ENCODE measurements at regions not wholly inside any gene's neighbourhood (a gene's known extent, or its start where the extent isn't known, plus 50 kb on each side); places are given as distances from the start of the nearest gene placed in this dataset.

GRCh38 chr5:56335212-56335611 is 102.1 kb upstream of the ANKRD55 start:
- no peaks in the 10 kb centered on the region for H3K4me1 ChIP-seq (ENCODE audit: insufficient read depth, insufficient read length)
- DNase-seq (ENCODE audit: low read depth, low spot score), result no peak
- H3K4me3 ChIP-seq (ENCODE audit: insufficient read length, low read depth), result no peak overlapping the region
- H3K9ac ChIP-seq (ENCODE audit: insufficient read length, low read depth), result no peak overlapping the region
- no peaks in the 10 kb centered on the region for H3K27me3 ChIP-seq (ENCODE audit: insufficient read depth, insufficient read length)
- TF ChIP-seq YY1 (IDR thresholded peaks at IDR 0.05; ENCODE audit: insufficient read depth, insufficient read length) (no peak), ZNF274 (IDR thresholded peaks at IDR 0.05; ENCODE audit: low read depth, low read length) (no peak), SUZ12 (IDR thresholded peaks at IDR 0.05; ENCODE audit: extremely low read depth, insufficient read depth, insufficient read length) (no peak)
- no peaks in the 10 kb centered on the region for H3K36me3 ChIP-seq (ENCODE audit: insufficient read depth, insufficient read length, low read length)
- peaks cover 29% of the 10 kb centered on the region for H3K9me3 ChIP-seq (ENCODE audit: insufficient read depth, low read length)

- H3K4me1 ChIP-seq (ENCODE audit: insufficient read depth, insufficient read length), result no peaks in the 10 kb centered on the region
- H3K27me3 ChIP-seq (ENCODE audit: insufficient read depth, insufficient read length), result no peaks in the 10 kb centered on the region
- H3K9ac ChIP-seq (ENCODE audit: insufficient read length, low read depth), result no peak overlapping the region
- no peak for TF ChIP-seq YY1 (IDR thresholded peaks at IDR 0.05; ENCODE audit: insufficient read depth, insufficient read length)
- no peaks in the 10 kb centered on the region for H3K36me3 ChIP-seq (ENCODE audit: insufficient read depth, insufficient read length, low read length)
- H3K9me3 ChIP-seq (ENCODE audit: insufficient read depth, low read length), result peaks cover 28% of the 10 kb centered on the region
- no peak for DNase-seq (ENCODE audit: low read depth, low spot score)
- H3K4me3 ChIP-seq (ENCODE audit: insufficient read length, low read depth), result no peak overlapping the region
Observed at GRCh38 chr5:56330806-56331205, 97.7 kb upstream of the ANKRD55 start.

- Histone ChIP-seq H3K9me3 (ENCODE audit: insufficient read depth, low read length) (peaks cover 22% of the 10 kb centered on the region), H3K27me3 (ENCODE audit: insufficient read depth, insufficient read length) (no peaks in the 10 kb centered on the region), H3K36me3 (ENCODE audit: insufficient read depth, insufficient read length, low read length) (no peaks in the 10 kb centered on the region), H3K4me3 (ENCODE audit: insufficient read length, low read depth) (no peak overlapping the region), H3K9ac (ENCODE audit: insufficient read length, low read depth) (no peak overlapping the region), H3K4me1 (ENCODE audit: insufficient read depth, insufficient read length) (no peaks in the 10 kb centered on the region)
- TF ChIP-seq ZNF274 (IDR thresholded peaks at IDR 0.05; ENCODE audit: low read depth, low read length), result no peak
- no peak for TF ChIP-seq YY1 (IDR thresholded peaks at IDR 0.05; ENCODE audit: insufficient read depth, insufficient read length)
- TF ChIP-seq SUZ12 (IDR thresholded peaks at IDR 0.05; ENCODE audit: extremely low read depth, insufficient read depth, insufficient read length), result no peak
- DNase-seq (ENCODE audit: low read depth, low spot score), result no peak
Observed at GRCh38 chr5:56330167-56330566, 97.0 kb upstream of the ANKRD55 start.

- Histone ChIP-seq H3K4me3 (ENCODE audit: insufficient read length, low read depth) (no peak overlapping the region), H3K9ac (ENCODE audit: insufficient read length, low read depth) (no peak overlapping the region), H3K9me3 (ENCODE audit: insufficient read depth, low read length) (peaks cover 17% of the 10 kb centered on the region), H3K36me3 (ENCODE audit: insufficient read depth, insufficient read length, low read length) (no peaks in the 10 kb centered on the region), H3K4me1 (ENCODE audit: insufficient read depth, insufficient read length) (no peaks in the 10 kb centered on the region), H3K27me3 (ENCODE audit: insufficient read depth, insufficient read length) (no peaks in the 10 kb centered on the region)
- TF ChIP-seq ZNF274 (IDR thresholded peaks at IDR 0.05; ENCODE audit: low read depth, low read length), result no peak
- no peak for TF ChIP-seq SUZ12 (IDR thresholded peaks at IDR 0.05; ENCODE audit: extremely low read depth, insufficient read depth, insufficient read length)
- TF ChIP-seq YY1 (IDR thresholded peaks at IDR 0.05; ENCODE audit: insufficient read depth, insufficient read length), result no peak
- no peak for DNase-seq (ENCODE audit: low read depth, low spot score)
Observed at GRCh38 chr5:56329652-56330051, 96.5 kb upstream of the ANKRD55 start.

GRCh38 chr5:56328753-56329560 is 95.8 kb upstream of the ANKRD55 start:
- peak; percentile 2 for DNase-seq (ENCODE audit: low read depth, low spot score)
- Histone ChIP-seq H3K9ac (ENCODE audit: insufficient read length, low read depth) (no peak overlapping the region), H3K27me3 (ENCODE audit: insufficient read depth, insufficient read length) (no peaks in the 10 kb centered on the region), H3K36me3 (ENCODE audit: insufficient read depth, insufficient read length, low read length) (no peaks in the 10 kb centered on the region), H3K4me3 (ENCODE audit: insufficient read length, low read depth) (no peak overlapping the region), H3K4me1 (ENCODE audit: insufficient read depth, insufficient read length) (no peaks in the 10 kb centered on the region), H3K9me3 (ENCODE audit: insufficient read depth, low read length) (peaks cover 10% of the 10 kb centered on the region)
- TF ChIP-seq YY1 (IDR thresholded peaks at IDR 0.05; ENCODE audit: insufficient read depth, insufficient read length) (no peak), SUZ12 (IDR thresholded peaks at IDR 0.05; ENCODE audit: extremely low read depth, insufficient read depth, insufficient read length) (no peak), ZNF274 (IDR thresholded peaks at IDR 0.05; ENCODE audit: low read depth, low read length) (no peak)

GRCh38 chr5:56327809-56328208 is 94.7 kb upstream of the ANKRD55 start:
- Histone ChIP-seq H3K9ac (ENCODE audit: insufficient read length, low read depth) (no peak overlapping the region), H3K4me1 (ENCODE audit: insufficient read depth, insufficient read length) (no peaks in the 10 kb centered on the region), H3K36me3 (ENCODE audit: insufficient read depth, insufficient read length, low read length) (no peaks in the 10 kb centered on the region), H3K9me3 (ENCODE audit: insufficient read depth, low read length) (0 out of 2 replicates have a peak, but pooled peaks cover 6% of the 10 kb centered on the region), H3K27me3 (ENCODE audit: insufficient read depth, insufficient read length) (no peaks in the 10 kb centered on the region), H3K4me3 (ENCODE audit: insufficient read length, low read depth) (no peak overlapping the region)
- no peak for TF ChIP-seq YY1 (IDR thresholded peaks at IDR 0.05; ENCODE audit: insufficient read depth, insufficient read length)
- TF ChIP-seq ZNF274 (IDR thresholded peaks at IDR 0.05; ENCODE audit: low read depth, low read length), result no peak
- DNase-seq (ENCODE audit: low read depth, low spot score), result no peak

GRCh38 chr5:56326770-56327169 is 93.6 kb upstream of the ANKRD55 start:
- H3K27me3 ChIP-seq (ENCODE audit: insufficient read depth, insufficient read length), result no peaks in the 10 kb centered on the region
- no peaks in the 10 kb centered on the region for H3K9me3 ChIP-seq (ENCODE audit: insufficient read depth, low read length)
- no peak for DNase-seq (ENCODE audit: low read depth, low spot score)
- no peaks in the 10 kb centered on the region for H3K36me3 ChIP-seq (ENCODE audit: insufficient read depth, insufficient read length, low read length)
- no peak overlapping the region for H3K9ac ChIP-seq (ENCODE audit: insufficient read length, low read depth)
- TF ChIP-seq SUZ12 (IDR thresholded peaks at IDR 0.05; ENCODE audit: extremely low read depth, insufficient read depth, insufficient read length) (no peak), YY1 (IDR thresholded peaks at IDR 0.05; ENCODE audit: insufficient read depth, insufficient read length) (no peak), ZNF274 (IDR thresholded peaks at IDR 0.05; ENCODE audit: low read depth, low read length) (no peak)
- H3K4me1 ChIP-seq (ENCODE audit: insufficient read depth, insufficient read length), result no peaks in the 10 kb centered on the region
- H3K4me3 ChIP-seq (ENCODE audit: insufficient read length, low read depth), result no peak overlapping the region

All from NT2/D1 (cell line).